CD4-positive, CD25-positive, alpha-beta regulatory T cell (primary cell): ENCODE measurements at regions not wholly inside any gene's neighbourhood (a gene's known extent, or its start where the extent isn't known, plus 50 kb on each side); places are given as distances from the start of the nearest gene placed in this dataset.

Source experiments
- ATAC-seq, 2 donors: fragments of 150-1000 bp; cut with Tn5 transposase; one replicate each; pipeline ENCODE4 v1.10.0; 2021; ENCODE audit warnings: low read depth in 2 of 2, moderate number of reproducible peaks in 2 of 2, moderate library complexity in 1 of 2
- DNase-seq, 3 donors: peaks; one replicate each; pipeline versions ENCODE4 v3.0.0 to v3.0.0-alpha.2; 2012 to 2022; ENCODE audit warnings: mixed read lengths in 1 of 3
- H3K27ac ChIP-seq: one replicate; pipeline ENCODE4 v1.7.0; 2013; ENCODE audit warnings: mild to moderate bottlenecking, low read length; ENCODE audit not compliant: insufficient read depth, poor library complexity, severe bottlenecking
- H3K27me3 ChIP-seq: one replicate; pipeline ENCODE4 v1.7.0; 2013; ENCODE audit warnings: low read length; ENCODE audit not compliant: control insufficient read depth, insufficient read depth
- H3K36me3 ChIP-seq: one replicate; pipeline ENCODE4 v1.7.0; 2013; ENCODE audit warnings: mild to moderate bottlenecking, low read length, moderate library complexity; ENCODE audit not compliant: control insufficient read depth, insufficient read depth
- H3K4me1 ChIP-seq: 2 replicates; pipeline ENCODE4 v1.7.0; 2013; ENCODE audit warnings: mild to moderate bottlenecking, low read length; ENCODE audit not compliant: insufficient read depth, control insufficient read depth, poor library complexity, severe bottlenecking
- H3K4me3 ChIP-seq: one replicate; pipeline ENCODE4 v1.7.0; 2013; ENCODE audit warnings: low read depth, mild to moderate bottlenecking, low read length, moderate library complexity
- H3K9me3 ChIP-seq, 2 experiments: 1 replicate in 1 of 2; 2 replicates in 1 of 2; pipeline ENCODE4 v1.7.0; 2013; ENCODE audit warnings: low read length in 2 of 2, mild to moderate bottlenecking in 1 of 2, moderate library complexity in 1 of 2; ENCODE audit not compliant: control insufficient read depth in 2 of 2
- H3K27ac Mint-ChIP-seq, 3 donors: one replicate each; pipeline ENCODE4 v1.8.0; 2020 to 2022; ENCODE audit warnings: mild to moderate bottlenecking in 3 of 3, mixed read lengths in 3 of 3, moderate library complexity in 2 of 3
- H3K27me3 Mint-ChIP-seq: one replicate; pipeline ENCODE4 v1.8.0; 2022; ENCODE audit warnings: mild to moderate bottlenecking, mixed read lengths
- H3K36me3 Mint-ChIP-seq: one replicate; pipeline ENCODE4 v1.8.0; 2020; ENCODE audit warnings: mixed read lengths
- H3K4me1 Mint-ChIP-seq, 4 donors: one replicate each; pipeline ENCODE4 v1.8.0; 2020 to 2022; ENCODE audit warnings: mixed read lengths in 4 of 4, mild to moderate bottlenecking in 1 of 4
- H3K4me3 Mint-ChIP-seq, 4 donors: one replicate each; pipeline ENCODE4 v1.8.0; 2020 to 2022; ENCODE audit warnings: mild to moderate bottlenecking in 4 of 4, mixed read lengths in 4 of 4, moderate library complexity in 3 of 4
- H3K9me3 Mint-ChIP-seq, 7 donors: one replicate each; pipeline ENCODE4 v1.8.0; 2020 to 2022; ENCODE audit warnings: mixed read lengths in 7 of 7, mild to moderate bottlenecking in 3 of 7, moderate library complexity in 2 of 7

GRCh38 chr10:78349165-78349516 lies 315.5 kb downstream of the RPS24 start:
- Mint-ChIP-seq H3K27ac (no peak overlapping the region), H3K9me3 (peaks cover 0 to 3% (median 0%) of the 10 kb centered on the region in 7 donors), H3K27me3 (peaks cover 15% of the 10 kb centered on the region), H3K4me1 (no peaks in the 10 kb centered on the region), H3K36me3 (no peaks in the 10 kb centered on the region), H3K4me3 (no peak overlapping the region)
- DNase-seq (no peak), ATAC-seq (no peak)
- H3K27me3 ChIP-seq = peaks cover 6% of the 10 kb centered on the region
- no peaks in the 10 kb centered on the region for H3K4me1 ChIP-seq
- no peak overlapping the region for H3K27ac ChIP-seq
- no peaks in the 10 kb centered on the region for H3K36me3 ChIP-seq
- no peak overlapping the region for H3K4me3 ChIP-seq
- no peaks in the 10 kb centered on the region for H3K9me3 ChIP-seq

GRCh38 chr10:78349911-78350663 lies 316.4 kb downstream of the RPS24 start:
- DNase-seq (no peak), ATAC-seq (no peak)
- Mint-ChIP-seq H3K9me3 (peaks cover 0 to 3% (median 0%) of the 10 kb centered on the region in 7 donors), H3K27ac (no peak overlapping the region), H3K4me1 (no peaks in the 10 kb centered on the region), H3K27me3 (peaks cover 15% of the 10 kb centered on the region), H3K36me3 (no peaks in the 10 kb centered on the region), H3K4me3 (no peak overlapping the region)
- no peak overlapping the region for H3K4me3 ChIP-seq
- no peaks in the 10 kb centered on the region for H3K4me1 ChIP-seq
- no peaks in the 10 kb centered on the region for H3K36me3 ChIP-seq
- peaks cover 6% of the 10 kb centered on the region for H3K27me3 ChIP-seq
- no peak overlapping the region for H3K27ac ChIP-seq
- H3K9me3 ChIP-seq = no peaks in the 10 kb centered on the region

GRCh38 chr10:78351283-78351682 lies 317.6 kb downstream of the RPS24 start:
- Histone ChIP-seq H3K4me1 (no peaks in the 10 kb centered on the region), H3K27me3 (peaks cover 6% of the 10 kb centered on the region), H3K27ac (no peak overlapping the region), H3K9me3 (no peaks in the 10 kb centered on the region), H3K36me3 (no peaks in the 10 kb centered on the region), H3K4me3 (no peak overlapping the region)
- Mint-ChIP-seq H3K27me3 (peaks cover 10% of the 10 kb centered on the region), H3K36me3 (no peaks in the 10 kb centered on the region), H3K27ac (no peak overlapping the region), H3K4me1 (no peaks in the 10 kb centered on the region), H3K4me3 (no peak overlapping the region), H3K9me3 (peaks cover 0 to 3% (median 0%) of the 10 kb centered on the region in 7 donors)
- no peak for DNase-seq
- no peak for ATAC-seq

- Mint-ChIP-seq H3K4me1 (no peaks in the 10 kb centered on the region), H3K27me3 (peaks cover 10% of the 10 kb centered on the region), H3K9me3 (peaks cover 0 to 3% (median 0%) of the 10 kb centered on the region in 7 donors), H3K27ac (no peak overlapping the region), H3K4me3 (no peak overlapping the region), H3K36me3 (no peaks in the 10 kb centered on the region)
- DNase-seq = no peak
- peaks cover 6% of the 10 kb centered on the region for H3K27me3 ChIP-seq
- no peaks in the 10 kb centered on the region for H3K36me3 ChIP-seq
- ATAC-seq = no peak
- H3K4me1 ChIP-seq = no peaks in the 10 kb centered on the region
- no peak overlapping the region for H3K4me3 ChIP-seq
- no peak overlapping the region for H3K27ac ChIP-seq
- H3K9me3 ChIP-seq = no peaks in the 10 kb centered on the region
Measured at GRCh38 chr10:78351809-78352208, 318.1 kb downstream of the RPS24 start.

- Mint-ChIP-seq H3K4me1 (no peaks in the 10 kb centered on the region), H3K27me3 (no peaks in the 10 kb centered on the region)
- ATAC-seq = no peak
Measured at GRCh38 chr10:78353636-78354035, 320.0 kb downstream of the RPS24 start.

GRCh38 chr10:78354101-78354500 lies 320.4 kb downstream of the RPS24 start:
- peaks cover 0 to 3% (median 0%) of the 10 kb centered on the region in 7 donors for H3K9me3 Mint-ChIP-seq
- H3K27ac ChIP-seq = no peak overlapping the region
- H3K27me3 Mint-ChIP-seq = no peaks in the 10 kb centered on the region
- no peaks in the 10 kb centered on the region for H3K4me1 ChIP-seq
- H3K4me1 Mint-ChIP-seq = no peaks in the 10 kb centered on the region
- ATAC-seq = no peak
- no peak overlapping the region for H3K27ac Mint-ChIP-seq
- H3K4me3 ChIP-seq = no peak overlapping the region
- no peaks in the 10 kb centered on the region for H3K9me3 ChIP-seq
- H3K4me3 Mint-ChIP-seq = no peak overlapping the region
- H3K36me3 Mint-ChIP-seq = no peaks in the 10 kb centered on the region
- no peaks in the 10 kb centered on the region for H3K36me3 ChIP-seq
- DNase-seq = no peak
- H3K27me3 ChIP-seq = peaks cover 4% of the 10 kb centered on the region

More at GRCh38 chr10:78353636-78354035, 320.0 kb downstream of the RPS24 start:
- Histone ChIP-seq H3K4me1 (no peaks in the 10 kb centered on the region), H3K9me3 (no peaks in the 10 kb centered on the region), H3K27ac (no peak overlapping the region), H3K27me3 (peaks cover 4% of the 10 kb centered on the region), H3K4me3 (no peak overlapping the region), H3K36me3 (no peaks in the 10 kb centered on the region)
- DNase-seq = no peak
- no peak overlapping the region for H3K4me3 Mint-ChIP-seq
- H3K9me3 Mint-ChIP-seq = peaks cover 0 to 3% (median 0%) of the 10 kb centered on the region in 7 donors
- H3K27ac Mint-ChIP-seq = no peak overlapping the region
- H3K36me3 Mint-ChIP-seq = no peaks in the 10 kb centered on the region

GRCh38 chr10:78356291-78356900 lies 322.7 kb downstream of the RPS24 start:
- no peaks in the 10 kb centered on the region for H3K9me3 ChIP-seq
- ATAC-seq (no peak), DNase-seq (no peak)
- no peak overlapping the region for H3K27ac ChIP-seq
- no peaks in the 10 kb centered on the region for H3K4me1 ChIP-seq
- H3K36me3 Mint-ChIP-seq = no peaks in the 10 kb centered on the region
- H3K4me3 ChIP-seq = no peak overlapping the region
- H3K9me3 Mint-ChIP-seq = peaks cover 0 to 2% (median 0%) of the 10 kb centered on the region in 7 donors
- H3K27me3 ChIP-seq = peaks cover 4% of the 10 kb centered on the region
- H3K36me3 ChIP-seq = no peaks in the 10 kb centered on the region
- no peak overlapping the region for H3K4me3 Mint-ChIP-seq
- H3K4me1 Mint-ChIP-seq = peaks cover 0 to 3% (median under 1%) of the 10 kb centered on the region in 4 donors
- no peak overlapping the region for H3K27ac Mint-ChIP-seq
- no peaks in the 10 kb centered on the region for H3K27me3 Mint-ChIP-seq
